B cell (primary cell): ENCODE measurements at regions not wholly inside any gene's neighbourhood (a gene's known extent, or its start where the extent isn't known, plus 50 kb on each side); places are given as distances from the start of the nearest gene placed in this dataset.

Source experiments
- ATAC-seq: fragments of 200-7000 bp; cut with Tn5 transposase; one replicate; pipeline ENCODE4 v1.10.0; 2021; ENCODE audit warnings: low read depth, mild to moderate bottlenecking, moderate number of reproducible peaks, moderate library complexity
- CTCF ChIA-PET: fragments of 350-600 bp; sonication (Branson Sonifier 250); formaldehyde crosslinking; loops from one replicate; lab custom pipeline; 2021; ENCODE audit warnings: antibody characterized with exemption, inconsistent platforms; lab: Charles Lee
- POLR2A ChIA-PET: fragments of 350-600 bp; sonication (Branson Sonifier 250); formaldehyde crosslinking; loops from one replicate; lab custom pipeline; 2021; ENCODE audit warnings: antibody characterized with exemption; lab: Charles Lee
- DNase-seq: peaks from one replicate; pipeline ENCODE4 v3.0.0; 2013
- H2AFZ ChIP-seq: 2 replicates; pipeline ENCODE4 v1.6.1; 2012; ENCODE audit warnings: mild to moderate bottlenecking, low read depth, low read length; ENCODE audit not compliant: insufficient read depth, poor library complexity, severe bottlenecking
- H3K27ac ChIP-seq, 2 donors: 1 replicate in 1 of 2; 2 replicates in 1 of 2; pipeline ENCODE4 v1.5.1; 2012 to 2013; ENCODE audit warnings: low read length in 2 of 2, mild to moderate bottlenecking in 2 of 2, moderate library complexity in 1 of 2
- H3K27me3 ChIP-seq, 4 experiments: fragments of 200-600 bp in 1 of 4; sonication (generic) in 1 of 4; replicated peaks in 1 of 4; 1 replicate in 2 of 4; 2 replicates in 2 of 4; pipeline versions ENCODE4 v1.6.1 to v1.7.0; 2013 to 2016; ENCODE audit warnings: low read length in 3 of 4, mild to moderate bottlenecking in 2 of 4, mixed read lengths in 1 of 4, moderate library complexity in 1 of 4; ENCODE audit not compliant: insufficient read depth in 4 of 4, control insufficient read depth in 3 of 4; ENCODE audit errors: control extremely low read depth in 1 of 4
- H3K36me3 ChIP-seq, 2 experiments: replicated peaks in 1 of 2; 1 replicate in 1 of 2; 2 replicates in 1 of 2; pipeline versions ENCODE4 v1.6.1 to v1.7.1; 2013; ENCODE audit warnings: low read length in 1 of 2; ENCODE audit not compliant: insufficient read depth in 2 of 2, control insufficient read depth in 1 of 2; ENCODE audit errors: control extremely low read depth in 1 of 2, extremely low read depth in 1 of 2
- H3K4me1 ChIP-seq, 2 donors: fragments of 200-600 bp in 1 of 2; sonication (generic) in 1 of 2; 1 replicate in 1 of 2; 2 replicates in 1 of 2; pipeline versions ENCODE4 v1.5.1 to v1.6.1; 2013 to 2017; ENCODE audit warnings: low read length in 2 of 2; ENCODE audit not compliant: control insufficient read depth in 2 of 2, insufficient read depth in 2 of 2
- H3K4me2 ChIP-seq: replicated peaks from 2 replicates; pipeline ENCODE3; 2012; ENCODE audit warnings: mild to moderate bottlenecking, low read depth, low read length; ENCODE audit not compliant: poor library complexity, severe bottlenecking
- H3K4me3 ChIP-seq, 5 experiments: fragments of 200-600 bp in 1 of 5; sonication (generic) in 1 of 5; 1 replicate in 3 of 5; 2 replicates in 2 of 5; pipeline versions ENCODE4 v1.5.1 to v1.7.0; 2011 to 2016; ENCODE audit warnings: low read length in 4 of 5, mild to moderate bottlenecking in 4 of 5, low read depth in 2 of 5, control low read depth in 1 of 5, moderate library complexity in 1 of 5; ENCODE audit not compliant: insufficient read depth in 1 of 5; ENCODE audit errors: control extremely low read depth in 1 of 5, extremely low read depth in 1 of 5
- H3K79me2 ChIP-seq: fragments of 200-600 bp; sonication (generic); one replicate; pipeline ENCODE4 v1.6.0; 2016; ENCODE audit warnings: low read length; ENCODE audit not compliant: control insufficient read depth, insufficient read depth
- H3K9ac ChIP-seq: fragments of 200-600 bp; sonication (generic); 2 replicates; pipeline ENCODE4 v1.6.1; 2017; ENCODE audit warnings: mild to moderate bottlenecking, low read length, moderate library complexity
- H3K9me3 ChIP-seq, 3 donors: one replicate each; pipeline versions ENCODE4 v1.6.1 to v1.7.1; 2013; ENCODE audit warnings: low read length in 2 of 3; ENCODE audit not compliant: control insufficient read depth in 2 of 3, insufficient read depth in 1 of 3; ENCODE audit errors: control extremely low read depth in 1 of 3
- H4K20me1 ChIP-seq: 2 replicates; pipeline ENCODE4 v1.6.0; 2012; ENCODE audit warnings: mild to moderate bottlenecking, low read length; ENCODE audit not compliant: insufficient read depth, control insufficient read depth, poor library complexity, severe bottlenecking
- H3K27ac Mint-ChIP-seq: one replicate; pipeline ENCODE4 v1.8.0; 2021; ENCODE audit warnings: mixed read lengths
- H3K27me3 Mint-ChIP-seq: one replicate; pipeline ENCODE4 v1.8.0; 2021; ENCODE audit warnings: mixed read lengths
- H3K4me1 Mint-ChIP-seq: one replicate; pipeline ENCODE4 v1.8.0; 2021; ENCODE audit warnings: mixed read lengths
- H3K4me3 Mint-ChIP-seq: one replicate; pipeline ENCODE4 v1.8.0; 2021; ENCODE audit warnings: mixed read lengths
- H3K9me3 Mint-ChIP-seq: one replicate; pipeline ENCODE4 v1.8.0; 2022; ENCODE audit warnings: mixed read lengths; ENCODE audit not compliant: insufficient read depth
- CTCF ChIP-seq: fragments of 200-600 bp; IDR thresholded peaks from one replicate; pipeline ENCODE4 v1.8.0; 2022; ENCODE audit warnings: antibody characterized with exemption, mild to moderate bottlenecking
- EZH2 ChIP-seq: IDR thresholded peaks from 2 replicates; pipeline ENCODE4 v1.6.1; 2012; ENCODE audit warnings: borderline replicate concordance, low read depth, mild to moderate bottlenecking, moderate library complexity, low read length; ENCODE audit not compliant: insufficient read depth, poor library complexity, severe bottlenecking
- WGBS: methylation state at CpG from one replicate; pipeline ENCODE4 v1.1.5; 2013; ENCODE audit warnings: missing lambda C conversion rate; ENCODE audit not compliant: insufficient coverage; 5-methylcytosine and 5-hydroxymethylcytosine counted together
- intact Hi-C: fragments of 100-400 bp; cut with micrococcal nuclease; formaldehyde crosslinking; loops from one replicate; pipeline ENCODE4 v1.10.0; 2022

GRCh38 chr12:61781021-61781581, 479.1 kb upstream of the USP15 start:
- no peak overlapping the region for H3K27ac Mint-ChIP-seq
- no peaks in the 10 kb centered on the region for H3K27me3 ChIP-seq
- H3K27me3 Mint-ChIP-seq = no peaks in the 10 kb centered on the region
- no peak for DNase-seq
- H3K79me2 ChIP-seq = no peaks in the 10 kb centered on the region
- H3K9me3 ChIP-seq = no peaks in the 10 kb centered on the region
- no peaks in the 10 kb centered on the region for H3K4me1 ChIP-seq
- H3K27ac ChIP-seq = no peak overlapping the region
- H3K4me2 ChIP-seq = no peak overlapping the region
- H3K4me3 Mint-ChIP-seq = no peak overlapping the region
- H3K4me1 Mint-ChIP-seq = no peaks in the 10 kb centered on the region
- H3K36me3 ChIP-seq = no peaks in the 10 kb centered on the region
- intact Hi-C loops = no loop called here
- H2AFZ ChIP-seq = no peak overlapping the region
- no peak overlapping the region for H3K9ac ChIP-seq
- ChIA-PET CTCF (no interaction called here), POLR2A (no interaction called here)
- H3K4me3 ChIP-seq = no peak overlapping the region
- no peak for ATAC-seq
- no CpG with 5 or more reads among the region's 1 CpG for WGBS
- H4K20me1 ChIP-seq = no peaks in the 10 kb centered on the region
- TF ChIP-seq CTCF (no peak), EZH2 (no peak)
- H3K9me3 Mint-ChIP-seq = peaks cover 6% of the 10 kb centered on the region

- ATAC-seq (no peak), DNase-seq (no peak)
- POLR2A ChIA-PET = no interaction called here
- no peaks in the 10 kb centered on the region for H3K27me3 ChIP-seq
- H3K4me2 ChIP-seq = no peak overlapping the region
- no peak overlapping the region for H3K4me3 Mint-ChIP-seq
- no peak overlapping the region for H3K9ac ChIP-seq
- intact Hi-C loops = no loop called here
- H3K9me3 Mint-ChIP-seq = peaks cover 7% of the 10 kb centered on the region
- no peaks in the 10 kb centered on the region for H3K4me1 Mint-ChIP-seq
- no peak overlapping the region for H3K27ac Mint-ChIP-seq
- TF ChIP-seq CTCF = no peak
- TF ChIP-seq EZH2 = no peak
- H3K27ac ChIP-seq = no peak overlapping the region
- no peak overlapping the region for H3K4me3 ChIP-seq
- no peaks in the 10 kb centered on the region for H4K20me1 ChIP-seq
- CTCF ChIA-PET = no interaction called here
- H3K79me2 ChIP-seq = no peaks in the 10 kb centered on the region
- H3K36me3 ChIP-seq = no peaks in the 10 kb centered on the region
- H3K27me3 Mint-ChIP-seq = no peaks in the 10 kb centered on the region
- no peaks in the 10 kb centered on the region for H3K4me1 ChIP-seq
- no CpG with 5 or more reads among the region's 1 CpG for WGBS
- no peaks in the 10 kb centered on the region for H3K9me3 ChIP-seq
- no peak overlapping the region for H2AFZ ChIP-seq
These were observed 463.4 kb upstream of the USP15 start for GRCh38 chr12:61796846-61797245.
